ENCODE measurements at regions not wholly inside any gene's neighbourhood (a gene's known extent, or its start where the extent isn't known, plus 50 kb on each side); places are given as distances from the start of the nearest gene placed in this dataset.

- DNase-seq (ENCODE audit: low read depth, low spot score) (no peak), FAIRE-seq (no peak)
- Histone ChIP-seq H3K9ac (replicated peaks; ENCODE audit: extremely low read depth, insufficient read depth, low read length) (no peak overlapping the region), H3K27me3 (ENCODE audit: control insufficient read depth in 2 of 2, insufficient read depth in 2 of 2, low read length in 2 of 2) (peaks cover 24 to 34% of the 10 kb centered on the region in 2 experiments), H3K4me1 (ENCODE audit: control insufficient read depth, extremely low read depth, insufficient read depth, low read length) (no peaks in the 10 kb centered on the region), H3K79me2 (ENCODE audit: control insufficient read depth, insufficient read depth, low read length) (no peaks in the 10 kb centered on the region), H3K4me2 (ENCODE audit: insufficient read depth, low read length) (no peak overlapping the region), H3K9me1 (replicated peaks; ENCODE audit: control insufficient read depth, extremely low read depth, insufficient read depth, low read length) (no peaks in the 10 kb centered on the region), H3K9me3 (replicated peaks; ENCODE audit: control insufficient read depth, insufficient read depth, low read length) (no peaks in the 10 kb centered on the region), H2AFZ (ENCODE audit: low read depth, low read length) (no peak overlapping the region), H4K20me1 (replicated peaks; ENCODE audit: control insufficient read depth, extremely low read depth, insufficient read depth, low read length) (no peaks in the 10 kb centered on the region), H3K27ac (ENCODE audit: insufficient read depth, low read depth, low read length) (no peak overlapping the region), H3K4me3 (replicated peaks in 1 of 3; ENCODE audit: insufficient read depth in 1 of 3, low read depth in 1 of 3, low read length in 3 of 3) (no peak overlapping the region), H3K36me3 (ENCODE audit: control insufficient read depth in 2 of 2, extremely low read depth in 1 of 2, insufficient read depth in 2 of 2, low read length in 2 of 2) (no peaks in the 10 kb centered on the region)
- intact Hi-C loops (cut with micrococcal nuclease) (no loop called here), dilution Hi-C loops (cut with MboI; ENCODE audit: extremely low pct_ligation_motif_present, low sequenced_read_pairs) (no loop called here)
- BruUV-seq (replicated peaks): no TSS peak
- POLR2A ChIA-PET: no interaction called here
- CTCF ChIA-PET: interaction anchor here (1.0 to 1.3 kb wide), 2 partner anchors 25 to 437 kb away, joined by 3 to 4 read pairs; no protein-coding TSS in a partner anchor
- TF ChIP-seq GATA2 (IDR thresholded peaks at IDR 0.05; ENCODE audit: insufficient read depth, insufficient read length, low read depth, low read length) (no peak), CTCF (IDR thresholded peaks at IDR 0.05; ENCODE audit: extremely low read depth in 1 of 2, insufficient read depth in 1 of 2, low read depth in 1 of 2, low read length in 2 of 2) (no peak), POLR2A (IDR thresholded peaks at IDR 0.05; ENCODE audit: low read depth, low read length) (no peak), MYC (IDR thresholded peaks at IDR 0.05; ENCODE audit: low read depth, low read length) (no peak), JUN (IDR thresholded peaks at IDR 0.05; ENCODE audit: borderline replicate concordance, insufficient read depth, insufficient read length, low read depth) (no peak), EZH2 (IDR thresholded peaks at IDR 0.05; ENCODE audit: borderline replicate concordance, low read depth, low read length, severe bottlenecking) (no peak), POLR2AphosphoS5 (IDR thresholded peaks at IDR 0.05; ENCODE audit: insufficient read depth, low read depth, low read length) (no peak), FOS (IDR thresholded peaks at IDR 0.05; ENCODE audit: borderline replicate concordance, insufficient read depth, low read length) (no peak), MAX (IDR thresholded peaks at IDR 0.05; ENCODE audit: insufficient read depth, insufficient read length) (no peak)
Observed at GRCh38 chr12:3366451-3367110, 124.4 kb upstream of the PRMT8 start.
